ENCODE measurements at regions not wholly inside any gene's neighbourhood (a gene's known extent, or its start where the extent isn't known, plus 50 kb on each side); places are given as distances from the start of the nearest gene placed in this dataset.

- TF ChIP-seq CTCF (conservative IDR thresholded peaks at IDR 0.05; ENCODE audit: low read depth, low read length): no peak
- H3K4me3 ChIP-seq (ENCODE audit: low read length): no peak overlapping the region
- no peak for DNase-seq (ENCODE audit: low read depth)
Measured at GRCh38 chr4:22048323-22048722, 99.8 kb upstream of the KCNIP4 start.

GRCh38 chr4:22047793-22048192, 99.2 kb upstream of the KCNIP4 start:
- no peak for DNase-seq (ENCODE audit: low read depth)
- no peak for TF ChIP-seq CTCF (conservative IDR thresholded peaks at IDR 0.05; ENCODE audit: low read depth, low read length)

GRCh38 chr4:22045051-22045630, 96.6 kb upstream of the KCNIP4 start:
- no peak for TF ChIP-seq CTCF (conservative IDR thresholded peaks at IDR 0.05; ENCODE audit: low read depth, low read length)
- no peak for DNase-seq (ENCODE audit: low read depth)
- no peak overlapping the region for H3K4me3 ChIP-seq (ENCODE audit: low read length)

More at GRCh38 chr4:22047793-22048192, 99.2 kb upstream of the KCNIP4 start:
- no peak overlapping the region for H3K4me3 ChIP-seq (ENCODE audit: low read length)

- no peak for DNase-seq (ENCODE audit: low read depth)
- no peak overlapping the region for H3K4me3 ChIP-seq (ENCODE audit: low read length)
- TF ChIP-seq CTCF (conservative IDR thresholded peaks at IDR 0.05; ENCODE audit: low read depth, low read length): no peak
Measured at GRCh38 chr4:22031423-22031822, 82.9 kb upstream of the KCNIP4 start.

- H3K4me3 ChIP-seq (ENCODE audit: low read length): no peak overlapping the region
- no peak for DNase-seq (ENCODE audit: low read depth)
- TF ChIP-seq CTCF (conservative IDR thresholded peaks at IDR 0.05; ENCODE audit: low read depth, low read length): no peak
Measured at GRCh38 chr4:22030881-22031280, 82.3 kb upstream of the KCNIP4 start.

GRCh38 chr4:22030307-22030706, 81.7 kb upstream of the KCNIP4 start:
- no peak for TF ChIP-seq CTCF (conservative IDR thresholded peaks at IDR 0.05; ENCODE audit: low read depth, low read length)
- no peak for DNase-seq (ENCODE audit: low read depth)
- no peak overlapping the region for H3K4me3 ChIP-seq (ENCODE audit: low read length)

- H3K4me3 ChIP-seq (ENCODE audit: low read length): no peak overlapping the region
- no peak for DNase-seq (ENCODE audit: low read depth)
- no peak for TF ChIP-seq CTCF (conservative IDR thresholded peaks at IDR 0.05; ENCODE audit: low read depth, low read length)
Measured at GRCh38 chr4:22029803-22030202, 81.2 kb upstream of the KCNIP4 start.

Measured in retinal pigment epithelial cell (primary cell).